Psoas muscle (tissue), 7 donors: ENCODE measurements at regions not wholly inside any gene's neighbourhood (a gene's known extent, or its start where the extent isn't known, plus 50 kb on each side); places are given as distances from the start of the nearest gene placed in this dataset.

Experiments
- ATAC-seq, 4 donors: fragments of 200-7000 bp; cut with Tn5 transposase; one replicate each; pipeline ENCODE4 v1.9.1; 2020; ENCODE audit warnings: moderate library complexity in 3 of 4, mild to moderate bottlenecking in 2 of 4
- DNase-seq, 2 donors: peaks; one replicate each; pipeline ENCODE4 v3.0.0-alpha.2; 2020
- H3K27ac ChIP-seq: fragments of 200-600 bp; one replicate; pipeline ENCODE4 v1.8.0; 2022
- H3K27me3 ChIP-seq, 3 donors: fragments of 200-600 bp in 1 of 3; one replicate each; pipeline versions ENCODE4 v1.6.1 to v1.8.0; 2013 to 2022; ENCODE audit warnings: low read length in 2 of 3, mild to moderate bottlenecking in 2 of 3, moderate library complexity in 1 of 3; ENCODE audit not compliant: insufficient read depth in 3 of 3
- H3K36me3 ChIP-seq, 2 donors: fragments of 200-600 bp in 1 of 2; one replicate each; pipeline versions ENCODE4 v1.6.1 to v1.8.0; 2013 to 2022; ENCODE audit warnings: low read depth in 1 of 2, mild to moderate bottlenecking in 1 of 2, moderate library complexity in 1 of 2; ENCODE audit not compliant: insufficient read depth in 1 of 2
- H3K4me1 ChIP-seq: fragments of 200-600 bp; one replicate; pipeline ENCODE4 v1.8.0; 2022
- H3K4me3 ChIP-seq: fragments of 200-600 bp; one replicate; pipeline ENCODE4 v1.8.0; 2022; ENCODE audit warnings: mild to moderate bottlenecking
- H3K9me3 ChIP-seq: fragments of 200-600 bp; one replicate; pipeline ENCODE4 v1.8.0; 2022
- WGBS, 3 donors: extraction: QIAGEN DNeasy Blood & Tissue Kit; methylation state at CpG; one replicate each; pipeline versions ENCODE4 v1.1.6 to v1.1.7; 2013; 5-methylcytosine and 5-hydroxymethylcytosine counted together
- intact Hi-C, 2 donors: fragments of 100-400 bp; cut with DNase I; formaldehyde crosslinking; loops; one replicate each; pipeline versions ENCODE4 v1.11.0 to v1.14.2; 2022
- TF ChIP-seq, protein P1 (sequence below): fragments of 200-600 bp; IDR thresholded peaks from one replicate; pipeline ENCODE4 v1.8.0; 2022; ENCODE audit warnings: antibody characterized with exemption
- donor health status: healthy with polysubstance abuse.
- donor health status: DM: no; HTN: no; CAD: no; lungs with moderate emphysema.
- donor health status: Bipolar disorder and iron deficiency.
- donor health status: healthy.
- donor health status: DM: yes; HTN: yes; CAD: no.
- donor health status: DM: no; HTN: no; CAD: no.
- donor health status: DM: yes; HTN: yes; CAD: no.

DNA sequence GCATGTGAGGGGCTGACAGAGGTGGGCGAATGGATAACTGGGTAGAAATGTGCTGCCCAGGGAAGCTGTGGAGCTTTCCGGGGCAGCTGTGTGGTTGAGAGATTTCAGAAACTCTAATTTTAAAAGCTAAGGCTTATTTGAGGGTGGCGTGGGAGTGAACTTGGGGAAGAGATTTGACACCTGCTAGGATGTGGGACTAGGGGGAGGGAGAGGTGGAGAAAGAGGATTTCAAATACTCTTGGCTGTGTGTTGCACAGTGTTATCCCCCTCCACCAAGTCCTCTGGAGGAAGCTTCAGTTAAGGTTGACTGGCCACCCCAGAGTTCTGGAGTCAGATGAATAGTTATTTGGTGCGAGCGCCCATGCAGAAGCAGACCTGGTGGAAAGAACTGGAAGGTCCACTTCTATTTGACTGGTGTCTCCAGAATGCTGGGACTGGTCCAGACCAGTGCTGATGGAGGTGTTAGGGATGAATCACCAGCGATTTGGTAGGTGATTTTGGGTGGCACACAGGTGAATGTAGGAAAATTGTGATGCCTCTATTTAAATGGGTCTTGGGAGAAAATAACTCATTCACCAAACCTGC lies 72.8 kb upstream of the ALX4 start:
- H3K36me3 ChIP-seq, result no peaks in the 10 kb centered on the region
- intact Hi-C loops, result no loop called here
- 67 to 74% (median 70%) methylated on average over 6 of the region's 6 CpGs for WGBS, 3 donors

DNA sequence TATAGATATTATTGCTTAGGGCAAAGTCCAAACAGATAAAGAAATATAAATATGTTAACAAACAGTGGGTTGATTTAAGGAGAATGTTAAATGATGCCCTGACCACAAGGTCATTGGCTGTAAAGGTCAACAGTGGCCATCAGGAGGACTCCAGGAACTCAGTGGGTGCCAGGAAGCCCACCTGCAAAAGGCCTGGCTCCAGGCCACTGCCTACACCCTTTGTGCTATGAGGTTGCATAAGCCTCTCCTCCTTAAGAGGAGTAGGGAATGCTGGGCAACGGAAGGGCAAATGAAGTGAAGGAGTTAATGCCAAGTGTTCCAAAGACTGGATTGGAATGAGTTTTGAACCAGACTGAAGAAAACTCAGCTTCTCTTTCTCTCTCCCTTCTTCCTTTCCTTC lies 73.3 kb upstream of the ALX4 start:
- TF ChIP-seq, protein P1, sequence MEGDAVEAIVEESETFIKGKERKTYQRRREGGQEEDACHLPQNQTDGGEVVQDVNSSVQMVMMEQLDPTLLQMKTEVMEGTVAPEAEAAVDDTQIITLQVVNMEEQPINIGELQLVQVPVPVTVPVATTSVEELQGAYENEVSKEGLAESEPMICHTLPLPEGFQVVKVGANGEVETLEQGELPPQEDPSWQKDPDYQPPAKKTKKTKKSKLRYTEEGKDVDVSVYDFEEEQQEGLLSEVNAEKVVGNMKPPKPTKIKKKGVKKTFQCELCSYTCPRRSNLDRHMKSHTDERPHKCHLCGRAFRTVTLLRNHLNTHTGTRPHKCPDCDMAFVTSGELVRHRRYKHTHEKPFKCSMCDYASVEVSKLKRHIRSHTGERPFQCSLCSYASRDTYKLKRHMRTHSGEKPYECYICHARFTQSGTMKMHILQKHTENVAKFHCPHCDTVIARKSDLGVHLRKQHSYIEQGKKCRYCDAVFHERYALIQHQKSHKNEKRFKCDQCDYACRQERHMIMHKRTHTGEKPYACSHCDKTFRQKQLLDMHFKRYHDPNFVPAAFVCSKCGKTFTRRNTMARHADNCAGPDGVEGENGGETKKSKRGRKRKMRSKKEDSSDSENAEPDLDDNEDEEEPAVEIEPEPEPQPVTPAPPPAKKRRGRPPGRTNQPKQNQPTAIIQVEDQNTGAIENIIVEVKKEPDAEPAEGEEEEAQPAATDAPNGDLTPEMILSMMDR, result no peak
- Histone ChIP-seq H3K9me3 (no peaks in the 10 kb centered on the region), H3K4me1 (no peaks in the 10 kb centered on the region), H3K27ac (no peak overlapping the region), H3K36me3 (no peaks in the 10 kb centered on the region), H3K27me3 (peaks cover 0 to 26% (median 3%) of the 10 kb centered on the region in 3 donors), H3K4me3 (no peak overlapping the region)
- intact Hi-C loops, result no loop called here
- DNase-seq (no peak), ATAC-seq (no peak)
- 72 to 82% (median 74%) methylated on average over 1 of the region's 1 CpG for WGBS, 3 donors

More for the DNA sequence above, 72.8 kb upstream of the ALX4 start:
- peaks cover 0 to 26% (median 3%) of the 10 kb centered on the region in 3 donors for H3K27me3 ChIP-seq
- no peak overlapping the region for H3K4me3 ChIP-seq
- DNase-seq (no peak), ATAC-seq (no peak)
- H3K9me3 ChIP-seq, result no peaks in the 10 kb centered on the region
- TF ChIP-seq, protein P1, result no peak
- H3K4me1 ChIP-seq, result no peaks in the 10 kb centered on the region
- no peak overlapping the region for H3K27ac ChIP-seq

DNA sequence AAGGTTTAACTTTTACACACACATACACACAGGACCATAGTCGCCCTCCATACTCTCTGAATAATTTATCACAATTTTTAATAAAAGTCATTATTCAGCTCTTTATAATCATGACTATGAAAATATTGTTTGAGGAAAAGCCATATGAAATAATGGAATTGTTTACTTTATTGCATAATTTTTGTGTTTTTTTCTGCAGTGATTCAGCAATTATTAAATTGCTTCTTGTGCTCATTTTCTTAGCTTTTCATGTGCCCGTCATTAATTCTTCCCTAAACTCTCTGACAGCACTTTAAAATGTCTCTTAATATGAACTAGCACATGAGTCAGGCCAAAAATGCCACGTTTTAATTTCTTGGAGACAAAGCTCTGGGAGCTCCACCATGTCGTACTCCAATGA lies 77.5 kb upstream of the ALX4 start:
- intact Hi-C loops, result no loop called here
- Histone ChIP-seq H3K27me3 (peaks cover 0 to 19% (median 5%) of the 10 kb centered on the region in 3 donors), H3K4me1 (no peaks in the 10 kb centered on the region), H3K9me3 (no peaks in the 10 kb centered on the region), H3K27ac (no peak overlapping the region), H3K4me3 (no peak overlapping the region), H3K36me3 (no peaks in the 10 kb centered on the region)
- ATAC-seq, result no peak
- no peak for DNase-seq
- TF ChIP-seq, protein P1, result no peak
- 52 to 68% (median 53%) methylated on average over 4 of the region's 4 CpGs for WGBS, 3 donors

DNA sequence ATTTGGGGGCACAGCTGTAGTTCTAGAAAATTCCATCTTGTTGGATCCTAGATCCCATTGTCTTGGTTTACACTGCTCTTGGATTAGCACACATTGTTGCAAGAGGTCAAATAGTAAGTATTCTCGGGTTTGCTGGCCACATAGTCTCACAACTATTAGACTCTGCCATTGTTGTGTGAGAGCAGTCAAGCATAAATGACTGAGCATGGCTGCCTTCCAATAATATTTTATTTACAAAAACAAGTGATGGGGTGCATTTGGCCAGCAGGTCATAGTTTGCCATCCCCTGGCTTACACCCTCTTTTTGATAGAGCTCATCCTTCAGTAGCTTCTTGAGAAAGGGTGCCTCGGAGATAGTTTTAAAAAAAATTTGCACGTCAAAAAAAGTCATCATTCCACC lies 77.9 kb upstream of the ALX4 start:
- no peaks in the 10 kb centered on the region for H3K36me3 ChIP-seq
- H3K27ac ChIP-seq, result no peak overlapping the region
- H3K9me3 ChIP-seq, result no peaks in the 10 kb centered on the region
- DNase-seq (no peak), ATAC-seq (no peak)
- H3K27me3 ChIP-seq, result peaks cover 0 to 19% (median 5%) of the 10 kb centered on the region in 3 donors
- TF ChIP-seq, protein P1, result no peak
- intact Hi-C loops, result no loop called here
- no peaks in the 10 kb centered on the region for H3K4me1 ChIP-seq
- 61 to 66% (median 61%) methylated on average over 3 of the region's 3 CpGs for WGBS, 3 donors
- no peak overlapping the region for H3K4me3 ChIP-seq
